Stimulated activated memory B cell treated with anti-CD40 and anti-IgM and Interleukin-4, amounts not matched to agents 10 μg/mL and 1 μg/mL and 100 μg/mL, for 72 hours (primary cell): ENCODE measurements at regions not wholly inside any gene's neighbourhood (a gene's known extent, or its start where the extent isn't known, plus 50 kb on each side); places are given as distances from the start of the nearest gene placed in this dataset.

ENCODE experiments used
- ATAC-seq: fragments of 150-1000 bp; cut with Tn5 transposase; 2 replicates; pipeline ENCODE4 v1.10.0; 2021
- H3K27ac Mint-ChIP-seq: one replicate; pipeline ENCODE4 v1.8.0; 2022; ENCODE audit warnings: mild to moderate bottlenecking, mixed read lengths
- H3K27me3 Mint-ChIP-seq: one replicate; pipeline ENCODE4 v1.8.0; 2022; ENCODE audit warnings: mixed read lengths
- H3K36me3 Mint-ChIP-seq: one replicate; pipeline ENCODE4 v1.8.0; 2022; ENCODE audit warnings: mixed read lengths
- H3K4me1 Mint-ChIP-seq: one replicate; pipeline ENCODE4 v1.8.0; 2022; ENCODE audit warnings: mixed read lengths
- H3K4me3 Mint-ChIP-seq: one replicate; pipeline ENCODE4 v1.8.0; 2022; ENCODE audit warnings: mild to moderate bottlenecking, moderate library complexity, mixed read lengths
- H3K9me3 Mint-ChIP-seq: one replicate; pipeline ENCODE4 v1.8.0; 2022; ENCODE audit warnings: mixed read lengths

GRCh38 chr11:57124917-57125316 is 56.8 kb upstream of the LRRC55 start:
- no peak for ATAC-seq

DNA sequence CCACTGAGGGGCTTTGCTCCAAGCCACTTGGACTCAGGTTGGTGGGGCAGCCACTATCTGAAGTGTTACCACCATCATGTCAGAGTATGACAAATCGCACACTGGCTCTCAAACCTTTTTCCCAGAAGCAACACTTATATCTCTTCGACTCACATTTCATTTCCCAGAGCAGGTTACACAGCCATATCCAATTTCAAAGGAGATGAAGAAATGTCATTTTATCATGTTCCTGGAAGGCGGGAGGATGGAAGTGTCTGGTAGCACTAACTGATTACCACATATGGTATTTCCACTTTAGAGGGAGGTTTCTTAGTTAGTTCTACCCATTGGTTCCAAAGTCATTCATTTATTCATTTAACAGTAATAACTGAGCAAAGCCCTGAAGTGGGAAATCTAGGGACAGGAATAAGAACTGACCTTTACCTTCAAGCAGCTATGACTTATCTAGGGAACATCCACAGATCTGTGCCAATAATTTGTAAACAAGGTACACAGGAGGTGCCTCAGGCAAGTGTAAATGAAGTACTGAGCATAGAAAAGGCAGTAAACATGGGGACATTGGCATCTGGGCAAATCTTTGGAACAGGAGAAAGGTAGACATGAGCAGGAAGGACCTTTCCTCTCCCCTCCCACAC is 54.9 kb upstream of the LRRC55 start:
- H3K4me1 Mint-ChIP-seq, result no peaks in the 10 kb centered on the region
- H3K4me3 Mint-ChIP-seq, result no peak overlapping the region
- no peaks in the 10 kb centered on the region for H3K36me3 Mint-ChIP-seq
- H3K27ac Mint-ChIP-seq, result no peak overlapping the region
- no peaks in the 10 kb centered on the region for H3K9me3 Mint-ChIP-seq
- ATAC-seq, result no peak
- H3K27me3 Mint-ChIP-seq, result peaks cover 25% of the 10 kb centered on the region

More at GRCh38 chr11:57124917-57125316, 56.8 kb upstream of the LRRC55 start:
- Mint-ChIP-seq H3K27ac (no peak overlapping the region), H3K4me3 (no peak overlapping the region), H3K36me3 (no peaks in the 10 kb centered on the region), H3K9me3 (no peaks in the 10 kb centered on the region), H3K4me1 (no peaks in the 10 kb centered on the region), H3K27me3 (peaks cover 22% of the 10 kb centered on the region)

- H3K9me3 Mint-ChIP-seq, result no peaks in the 10 kb centered on the region
- H3K27me3 Mint-ChIP-seq, result peaks cover 42% of the 10 kb centered on the region
- H3K4me3 Mint-ChIP-seq, result no peak overlapping the region
- ATAC-seq, result no peak
- no peaks in the 10 kb centered on the region for H3K36me3 Mint-ChIP-seq
- no peaks in the 10 kb centered on the region for H3K4me1 Mint-ChIP-seq
- H3K27ac Mint-ChIP-seq, result no peak overlapping the region
These were observed 50.5 kb upstream of the LRRC55 start for GRCh38 chr11:57131080-57131790.
